ENCODE measurements at regions not wholly inside any gene's neighbourhood (a gene's known extent, or its start where the extent isn't known, plus 50 kb on each side); places are given as distances from the start of the nearest gene placed in this dataset.

DNA sequence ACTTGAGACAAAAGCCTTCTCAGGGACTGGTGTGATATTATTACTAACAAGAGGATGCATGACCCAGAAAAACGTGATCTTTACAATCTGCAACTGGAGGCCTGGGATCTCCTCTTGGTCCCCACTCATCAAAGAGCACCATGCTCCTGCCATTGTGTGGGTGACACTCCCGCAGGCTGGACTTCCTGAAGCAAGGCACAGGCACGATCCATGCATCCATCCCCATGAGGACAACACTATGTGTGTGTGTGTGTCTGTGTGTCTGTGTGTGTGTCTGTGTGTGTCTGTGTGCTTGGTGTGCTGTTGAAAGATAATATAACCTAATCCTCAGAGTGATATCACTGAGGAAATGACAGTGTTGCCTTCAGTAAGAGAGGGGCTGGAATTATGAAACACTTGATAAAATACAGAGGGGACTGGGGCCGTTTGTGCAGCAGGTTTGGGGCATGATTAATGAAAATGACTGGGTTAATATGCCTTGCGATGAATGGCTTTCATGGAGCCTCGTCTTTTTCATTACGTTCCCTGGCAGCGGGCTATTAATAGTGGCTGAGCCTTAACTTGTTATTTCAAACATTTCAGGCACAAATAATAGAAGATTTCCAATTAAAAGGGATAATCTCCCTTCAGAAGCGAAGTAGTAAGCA is 180.8 kb upstream of the TCERG1L start:
- no peak for DNase-seq

DNA sequence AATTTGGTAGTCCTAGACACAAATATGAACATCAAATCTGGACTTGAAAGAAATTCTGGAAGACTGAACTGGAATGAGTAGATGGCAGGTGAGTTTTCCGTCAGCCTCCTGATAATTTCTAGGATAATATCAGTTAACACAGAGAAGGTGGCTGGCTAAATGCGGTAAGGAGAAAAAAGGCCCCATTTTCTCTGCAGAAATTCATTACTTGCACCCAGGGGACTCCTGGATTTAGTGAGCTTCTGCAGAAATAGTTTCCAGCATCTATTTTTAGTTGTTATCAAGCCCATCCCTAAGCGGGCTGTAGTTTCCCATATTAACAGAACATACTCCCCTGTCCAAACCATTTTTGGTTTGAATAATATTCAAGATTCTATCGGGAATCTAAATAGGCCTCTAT is 181.9 kb upstream of the TCERG1L start:
- DNase-seq: no peak

DNA sequence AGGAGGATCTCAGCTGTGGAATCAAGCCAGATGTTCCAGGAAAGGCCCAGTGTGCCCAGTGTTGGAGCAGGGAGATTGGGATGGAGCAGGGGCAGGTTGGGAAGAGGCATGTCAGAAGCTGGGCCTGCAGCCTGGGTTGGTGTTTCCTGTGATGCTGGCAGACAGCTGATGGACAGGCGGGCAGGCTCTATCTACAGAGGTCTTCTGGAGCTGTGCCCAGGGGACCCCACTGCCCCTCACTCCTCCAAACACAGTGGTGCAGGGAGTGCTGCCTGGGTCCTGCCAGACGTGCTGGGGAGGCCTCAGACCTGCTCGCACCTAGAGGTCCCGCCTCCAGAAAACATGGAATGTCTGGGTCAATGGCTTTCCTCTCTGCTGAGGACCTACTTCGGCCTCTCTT is 182.9 kb upstream of the TCERG1L start:
- DNase-seq: no peak

DNA sequence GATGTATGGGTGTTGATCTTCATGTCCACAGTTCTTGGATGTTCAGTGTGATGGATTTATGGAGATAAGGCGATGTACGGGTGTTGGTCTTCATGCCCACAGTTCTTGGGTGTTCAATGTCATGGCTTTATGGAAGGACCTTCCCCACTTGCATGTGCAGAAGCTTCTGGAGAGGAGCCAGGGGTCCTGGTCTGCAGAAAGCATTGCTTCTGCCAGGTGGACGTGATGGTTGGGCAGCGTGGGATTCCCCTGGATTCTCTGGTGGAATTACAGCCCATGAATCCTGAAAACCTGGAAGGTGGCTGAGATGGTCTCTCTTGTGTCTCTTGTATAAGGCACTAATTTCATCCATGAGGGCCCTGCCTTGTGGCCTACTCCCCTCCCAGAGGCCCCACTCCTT is 183.7 kb upstream of the TCERG1L start:
- DNase-seq: no peak

DNA sequence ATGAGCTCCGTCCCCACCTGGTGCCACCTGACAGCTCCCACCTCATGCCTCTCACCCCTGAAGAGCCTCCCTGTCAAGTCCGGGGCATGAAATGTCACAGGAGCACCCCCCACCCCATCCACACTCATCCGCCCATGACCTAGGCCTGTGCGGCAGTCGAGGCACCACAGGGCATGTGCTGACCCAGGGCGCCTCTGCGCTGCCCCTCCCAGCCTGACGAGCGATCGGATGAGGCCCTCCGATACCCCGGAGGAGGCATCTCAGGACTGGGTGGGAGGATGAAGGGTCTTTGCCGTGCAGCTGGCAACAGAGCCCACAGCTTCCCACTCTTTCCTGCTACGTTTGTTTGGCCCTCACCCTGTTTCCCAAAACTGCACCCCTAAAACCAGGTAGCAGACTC is 184.4 kb upstream of the TCERG1L start:
- DNase-seq: no peak

DNA sequence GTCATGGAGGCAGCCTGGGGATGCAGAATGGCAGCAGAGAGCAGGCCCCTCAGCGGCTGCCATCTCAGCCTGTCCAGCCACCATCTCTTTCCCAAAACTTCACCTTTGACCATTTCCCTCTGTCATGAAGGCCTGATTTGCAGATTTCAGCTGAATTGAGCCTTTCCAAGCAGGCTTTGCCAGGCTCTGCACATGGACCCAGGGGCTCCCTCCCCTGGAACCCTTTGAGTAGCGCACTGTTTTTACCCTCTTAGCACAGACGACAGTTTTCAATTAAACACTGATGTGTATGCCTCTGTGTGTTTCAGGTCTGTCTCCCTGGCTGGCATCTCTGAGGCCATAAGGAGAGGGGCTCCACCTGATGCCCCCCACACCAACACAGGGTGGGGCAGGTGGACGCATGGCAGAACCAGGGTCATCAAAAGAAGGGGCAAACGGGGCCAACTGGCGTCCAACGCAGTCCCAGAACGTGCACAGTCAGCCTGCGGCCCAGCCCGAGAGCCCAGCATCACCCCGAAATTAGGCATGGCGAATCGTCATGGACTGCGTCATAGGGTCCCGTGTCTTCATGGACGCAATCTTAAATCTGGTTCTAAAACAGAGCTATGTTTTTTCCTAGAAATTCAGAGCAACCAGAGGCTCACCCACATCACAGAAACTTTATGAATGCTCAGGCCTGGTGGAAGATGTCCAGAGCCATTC is 185.0 kb upstream of the TCERG1L start:
- no peak for DNase-seq

DNA sequence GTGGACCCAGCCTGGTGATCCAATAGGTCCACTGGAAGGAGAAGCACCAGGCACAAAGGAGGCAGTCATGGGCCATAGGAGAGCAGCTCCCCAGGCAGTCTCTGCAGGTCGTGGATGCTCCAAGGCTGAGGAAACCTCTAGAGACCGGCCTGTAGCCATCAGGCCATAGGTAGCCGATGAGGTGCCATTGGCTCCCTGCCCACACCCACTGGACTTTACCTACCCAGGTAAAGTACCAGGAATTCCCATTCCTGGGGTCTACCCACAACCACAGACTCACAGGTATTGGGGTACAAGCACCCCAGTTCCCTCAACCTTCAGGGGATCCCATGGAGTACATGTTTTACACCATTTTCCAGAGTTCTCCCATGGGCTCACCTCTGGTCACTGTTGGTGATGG is 188.0 kb upstream of the TCERG1L start:
- no peak for DNase-seq

DNA sequence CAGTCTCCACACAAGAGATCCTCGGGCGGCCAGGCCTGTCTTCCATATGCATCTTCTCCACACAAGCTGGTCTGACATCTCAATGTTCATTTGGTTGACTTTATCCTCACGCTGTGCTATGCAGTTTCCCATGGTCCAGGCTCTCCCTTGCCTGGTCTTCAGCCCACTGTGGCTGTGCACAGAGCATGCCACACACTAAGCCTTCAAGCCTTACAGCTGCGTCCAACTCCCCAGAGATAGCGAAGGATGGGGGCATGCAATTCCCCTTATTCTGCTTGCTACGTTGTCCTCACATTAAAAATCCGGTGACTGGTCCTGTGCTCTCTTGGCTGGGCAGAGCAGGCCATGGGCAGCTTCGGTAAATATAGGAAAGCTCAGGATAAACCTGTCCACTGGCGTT is 188.7 kb upstream of the TCERG1L start:
- no peak for DNase-seq

DNA sequence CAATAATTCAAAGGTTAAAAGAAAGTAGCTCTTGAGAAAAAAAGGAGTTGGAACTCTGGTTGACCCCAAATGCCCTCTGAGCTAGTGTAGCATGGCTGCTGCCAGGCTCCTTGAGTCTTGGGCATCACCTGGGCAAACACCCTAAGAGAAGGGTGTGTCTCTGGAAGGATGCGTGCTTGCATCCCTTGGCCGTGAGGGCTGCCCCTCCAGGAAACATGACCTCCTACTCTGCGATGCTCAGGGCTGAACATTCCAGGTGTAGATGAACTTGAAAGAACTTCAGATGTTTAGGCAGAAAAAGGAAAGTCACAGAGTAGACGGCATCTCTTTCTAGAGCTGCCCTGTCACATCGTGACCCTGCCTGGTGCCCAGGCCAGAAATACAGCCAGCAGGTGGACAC is 189.4 kb upstream of the TCERG1L start:
- no peak for DNase-seq

DNA sequence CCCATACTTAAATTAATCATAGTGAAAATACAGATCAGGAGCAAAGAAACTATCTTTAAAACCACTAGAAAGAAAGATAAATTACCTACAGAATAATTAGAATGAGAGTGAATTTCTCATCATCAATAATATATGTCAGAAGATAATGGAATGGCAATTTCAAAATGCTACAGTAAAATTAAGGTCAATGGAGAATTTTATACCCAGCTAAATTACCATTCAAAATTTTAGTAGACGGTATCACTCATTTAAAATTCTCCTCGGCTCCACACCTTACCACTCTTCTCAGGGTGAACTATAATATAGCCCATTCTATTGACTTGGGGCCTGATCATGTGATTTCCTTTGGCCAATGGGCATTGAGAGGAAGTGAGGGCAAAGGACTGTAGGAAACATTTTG is 192.5 kb upstream of the TCERG1L start:
- DNase-seq: no peak

DNA sequence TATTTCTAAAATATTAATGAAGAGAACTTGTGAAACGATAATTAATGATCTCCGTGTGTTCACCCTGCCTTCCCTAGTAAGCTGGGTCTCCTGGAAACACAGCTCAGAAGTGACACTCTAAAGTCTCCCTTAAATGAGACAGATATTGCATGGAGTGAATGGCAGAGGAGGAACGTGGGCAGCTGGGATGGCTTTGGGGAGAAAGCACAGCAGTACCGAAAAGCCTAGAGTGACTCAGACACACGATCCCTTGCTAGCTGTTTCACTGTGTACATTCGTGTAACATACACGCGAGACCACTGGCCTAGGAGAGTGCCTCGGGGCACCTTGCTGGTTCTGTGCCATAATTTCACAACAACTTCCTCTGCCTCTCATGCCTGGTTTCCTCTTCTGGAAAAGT is 199.9 kb upstream of the TCERG1L start:
- DNase-seq: no peak

DNA sequence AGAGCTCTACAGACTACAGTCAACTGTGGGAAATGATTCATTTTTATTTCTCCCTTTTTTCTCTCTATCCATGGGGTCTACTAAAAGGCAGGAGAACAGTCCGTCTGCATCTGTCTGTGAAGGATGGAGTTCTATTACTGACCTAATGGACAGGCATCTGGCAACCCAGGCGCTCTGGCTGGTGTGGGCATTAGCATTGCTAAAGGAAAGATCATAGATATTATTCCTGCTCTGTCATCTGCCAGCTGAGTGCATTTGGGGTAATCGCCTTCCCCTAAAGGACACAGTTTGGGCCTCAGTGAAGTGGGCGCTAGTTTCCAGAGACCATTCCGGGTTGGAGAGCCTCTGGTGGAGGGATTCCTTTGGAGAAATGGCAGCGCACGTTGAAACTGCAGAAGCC is 201.3 kb upstream of the TCERG1L start:
- no peak for DNase-seq

DNA sequence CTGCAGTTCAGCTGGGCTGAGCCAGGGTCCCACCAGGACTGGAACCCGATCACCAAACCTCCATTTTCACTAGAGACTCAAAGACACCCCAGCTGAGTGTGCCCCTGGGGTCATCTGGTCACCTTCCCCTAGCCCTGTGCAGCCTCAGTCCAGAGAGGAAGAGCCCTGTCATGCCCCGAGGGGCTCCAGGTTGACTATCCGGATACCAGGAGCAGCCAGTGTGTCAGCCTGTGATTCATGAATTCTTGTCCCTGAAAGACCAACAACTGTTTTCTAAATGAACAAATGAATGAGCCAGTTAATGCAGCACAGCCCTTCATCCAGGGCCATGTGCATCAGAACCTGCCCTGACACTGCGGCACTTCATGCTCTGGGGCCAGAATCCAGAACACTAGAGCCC is 201.9 kb upstream of the TCERG1L start:
- no peak for DNase-seq

DNA sequence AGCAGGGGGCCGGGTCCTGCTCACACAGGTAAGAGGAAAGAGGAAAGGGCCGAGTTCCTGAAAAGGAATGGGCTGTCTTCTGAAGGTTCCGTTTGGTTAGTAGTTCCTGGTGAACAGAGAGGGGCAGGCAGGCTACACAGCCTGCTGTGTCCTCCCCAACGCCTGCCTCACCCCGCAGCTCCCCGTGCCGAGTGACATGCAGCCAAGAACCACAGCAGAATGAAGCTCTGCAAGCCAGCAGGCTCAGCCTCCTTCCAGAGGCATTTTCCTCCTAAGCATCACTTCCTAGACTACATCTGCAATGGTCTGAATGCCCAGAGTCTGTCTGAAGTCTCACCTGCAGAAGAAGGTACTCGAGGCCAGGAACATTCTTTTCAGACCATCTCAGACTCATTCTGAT is 202.4 kb upstream of the TCERG1L start:
- DNase-seq: no peak

DNA sequence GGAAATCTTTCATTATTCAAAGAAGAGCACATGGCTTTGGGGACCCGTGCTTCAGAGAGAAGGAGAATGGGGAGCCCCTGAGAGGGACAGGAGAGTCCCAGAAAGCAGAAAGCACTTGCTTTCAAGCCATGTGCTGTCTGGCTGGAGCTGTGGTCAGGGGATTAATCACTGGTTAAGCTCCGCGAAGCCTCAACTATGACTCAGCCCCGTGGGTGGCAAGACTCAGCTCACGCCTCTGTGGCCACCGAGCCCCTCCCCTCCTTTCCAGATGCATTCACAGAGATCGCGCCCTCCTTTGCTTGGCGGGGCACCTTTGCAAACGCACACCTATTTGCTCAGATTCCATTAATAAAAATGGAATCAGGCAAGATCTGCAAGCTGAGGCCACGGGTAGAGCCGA is 202.9 kb upstream of the TCERG1L start:
- no peak for DNase-seq

DNA sequence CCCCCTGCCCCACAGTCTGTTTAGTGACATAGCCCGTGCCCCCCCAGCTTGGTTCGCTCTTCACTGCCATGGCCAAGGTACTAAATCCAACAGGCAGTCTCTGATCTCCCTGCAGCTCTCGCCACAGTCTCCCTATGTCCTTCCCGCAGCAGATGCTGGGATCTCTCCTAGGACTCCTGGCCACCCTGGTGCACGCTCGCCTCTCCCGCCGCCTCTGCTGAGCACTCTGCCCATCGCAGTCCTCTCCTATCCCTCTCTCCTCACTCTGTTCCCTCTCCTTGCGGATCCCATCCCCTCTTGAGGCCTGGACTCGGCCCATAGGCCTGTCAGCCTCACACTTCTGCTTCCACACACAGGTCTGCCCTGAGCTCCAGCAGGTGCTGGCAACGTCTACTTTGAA is 204.8 kb upstream of the TCERG1L start:
- no peak for DNase-seq

DNA sequence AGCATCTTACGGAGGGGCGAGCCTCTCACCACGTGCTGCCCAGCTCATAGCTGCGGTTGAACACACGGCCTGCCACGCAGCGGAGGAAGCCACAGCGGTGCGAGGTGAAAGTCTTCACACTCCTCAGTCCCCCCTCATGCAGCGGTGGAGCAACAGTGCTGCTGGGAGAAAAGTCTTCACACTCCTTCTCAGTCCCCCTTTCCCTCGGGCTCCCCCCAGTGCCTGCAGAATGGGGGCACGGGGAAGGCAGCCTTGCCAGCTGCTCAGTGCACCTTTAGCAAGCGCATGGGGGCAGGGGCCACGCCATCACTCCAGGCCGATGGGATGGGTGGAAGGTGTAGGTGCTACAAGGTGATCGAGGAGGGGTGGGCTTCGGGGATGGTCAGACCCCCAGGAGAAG is 206.3 kb upstream of the TCERG1L start:
- DNase-seq: no peak

DNA sequence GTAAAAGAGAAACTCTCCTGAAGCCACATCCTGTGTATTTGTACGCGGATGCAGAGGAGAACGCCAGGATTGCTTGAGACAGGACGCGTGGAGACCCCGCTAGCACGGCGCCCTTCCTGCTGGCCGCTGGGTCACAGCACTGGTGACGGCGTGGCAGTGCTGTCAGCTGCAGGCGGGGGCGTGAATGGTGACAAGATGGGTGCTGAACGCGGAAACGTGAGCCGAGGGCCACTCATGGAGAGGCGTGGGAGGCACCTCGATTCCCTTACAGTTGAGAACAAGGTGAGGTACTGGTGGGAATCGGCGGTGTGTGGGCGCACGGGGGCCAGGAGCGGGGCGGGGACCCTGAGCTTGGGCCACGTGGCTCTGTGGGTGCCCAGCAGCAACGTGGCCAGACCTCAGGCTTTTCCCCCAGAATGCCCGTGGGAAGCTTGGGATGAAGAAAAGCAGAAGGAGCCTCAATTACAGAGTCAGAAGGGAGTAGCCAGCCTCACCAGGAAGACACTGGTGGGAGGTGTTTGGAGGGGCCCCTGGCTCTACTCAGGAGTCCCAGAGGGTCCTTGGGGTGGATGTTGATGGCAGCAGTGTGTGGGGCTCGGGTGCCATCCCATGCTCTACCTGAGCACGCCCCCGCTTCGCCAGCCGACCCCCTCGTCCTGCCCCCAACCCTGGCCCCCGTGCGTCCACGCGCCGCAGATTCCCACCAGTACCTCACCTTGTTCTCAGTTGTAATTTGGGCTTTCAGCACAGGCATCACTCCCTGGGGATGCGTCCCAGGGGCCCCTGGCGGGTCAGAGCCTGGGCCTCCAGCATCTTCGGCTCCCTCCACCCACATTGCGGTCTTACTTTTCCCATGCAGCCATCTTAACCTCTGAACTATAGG is 208.4 kb upstream of the TCERG1L start:
- no peak for DNase-seq

DNA sequence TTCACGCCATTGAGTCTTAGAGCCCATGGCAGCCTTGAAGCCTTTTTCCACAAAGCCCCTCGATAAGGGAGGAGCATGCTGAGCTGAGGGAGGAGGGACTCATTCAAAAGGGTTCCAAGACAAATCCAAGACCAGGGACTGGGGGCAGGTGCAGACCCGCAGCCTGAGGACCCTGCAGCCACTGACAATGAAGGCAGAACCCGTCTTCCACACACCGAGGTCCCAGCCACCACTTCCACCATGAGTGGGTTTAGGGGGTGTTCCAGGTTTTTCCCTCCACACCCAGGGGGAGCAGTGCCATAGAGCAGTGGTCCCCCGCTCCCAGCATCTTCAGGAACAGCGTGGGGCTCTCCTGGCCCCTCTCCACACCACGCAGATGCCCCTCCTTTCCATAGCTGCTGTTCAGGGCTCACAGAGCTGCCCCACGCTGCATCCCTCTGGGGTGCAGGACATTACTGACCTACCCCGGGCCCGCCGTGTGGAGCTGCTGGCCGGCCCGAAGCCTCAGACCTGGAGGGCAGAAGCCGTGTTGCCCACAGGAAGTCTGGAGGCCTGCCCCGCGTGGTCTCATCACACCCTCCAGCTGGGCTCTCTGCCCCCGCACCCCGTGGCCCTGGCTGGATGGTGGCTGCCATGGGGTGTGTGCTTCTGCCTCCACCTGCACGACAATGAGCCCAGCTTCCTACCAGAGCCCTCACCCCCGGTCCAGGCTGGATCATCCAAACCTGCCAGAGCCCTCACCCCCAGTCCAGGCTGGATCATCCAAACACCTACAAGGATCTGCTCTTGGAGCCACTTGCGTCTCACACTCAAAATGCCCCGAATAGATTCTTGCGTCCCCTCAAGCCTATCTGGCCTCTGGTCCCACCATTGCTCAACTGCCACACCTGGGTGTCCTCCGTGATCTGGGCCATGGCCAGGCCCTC is 220.0 kb upstream of the TCERG1L start:
- no peak for DNase-seq

DNA sequence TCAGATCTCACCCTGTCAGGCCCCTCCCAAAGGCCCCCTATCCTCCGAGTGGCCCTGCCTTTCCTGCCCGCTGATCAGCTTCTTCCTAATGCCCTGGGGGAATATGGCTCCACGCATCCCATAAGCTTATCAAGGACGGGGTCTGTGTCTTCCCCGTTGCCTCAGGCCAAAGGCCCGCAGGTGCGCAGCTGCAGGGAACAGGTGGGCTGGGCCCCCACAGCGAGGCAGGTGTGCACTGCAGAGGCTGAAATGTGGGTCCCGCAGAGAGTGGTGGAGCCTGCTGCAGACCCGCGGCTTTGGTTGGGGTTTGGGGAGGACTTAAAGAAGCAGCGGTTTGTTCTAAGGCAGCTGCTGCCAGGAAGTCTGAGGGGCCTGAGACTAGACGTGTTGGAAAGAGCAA is 220.8 kb upstream of the TCERG1L start:
- DNase-seq: no peak

DNA sequence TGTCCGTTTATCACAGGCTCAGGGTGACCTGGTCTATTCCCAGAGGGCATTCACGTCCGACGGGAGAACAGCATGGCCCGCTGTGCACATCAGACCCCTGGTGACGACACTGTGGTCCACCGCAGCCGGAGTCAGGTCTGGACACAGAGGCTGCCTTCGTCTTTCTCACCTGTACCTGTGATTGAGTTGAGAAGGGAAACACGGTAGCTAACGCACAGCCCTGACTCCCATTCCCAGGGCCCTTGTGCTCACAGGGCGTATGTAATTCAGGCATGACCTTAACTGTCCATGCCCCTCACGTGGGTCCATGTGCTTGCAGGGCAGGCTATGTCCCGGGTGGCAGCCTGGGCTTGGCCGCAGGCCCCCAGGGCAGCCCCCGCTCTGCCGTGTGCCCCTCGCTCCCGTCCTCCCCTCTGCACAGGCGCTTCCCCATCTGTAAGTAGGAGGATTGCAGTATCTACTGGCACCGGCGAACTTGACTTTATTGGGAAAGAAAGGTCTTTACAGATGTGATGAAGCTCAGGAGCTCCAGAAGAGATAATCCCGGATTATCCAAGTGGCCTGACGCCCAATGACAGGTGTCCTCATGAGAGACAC is 221.3 kb upstream of the TCERG1L start:
- DNase-seq: peak; percentile 51

DNA sequence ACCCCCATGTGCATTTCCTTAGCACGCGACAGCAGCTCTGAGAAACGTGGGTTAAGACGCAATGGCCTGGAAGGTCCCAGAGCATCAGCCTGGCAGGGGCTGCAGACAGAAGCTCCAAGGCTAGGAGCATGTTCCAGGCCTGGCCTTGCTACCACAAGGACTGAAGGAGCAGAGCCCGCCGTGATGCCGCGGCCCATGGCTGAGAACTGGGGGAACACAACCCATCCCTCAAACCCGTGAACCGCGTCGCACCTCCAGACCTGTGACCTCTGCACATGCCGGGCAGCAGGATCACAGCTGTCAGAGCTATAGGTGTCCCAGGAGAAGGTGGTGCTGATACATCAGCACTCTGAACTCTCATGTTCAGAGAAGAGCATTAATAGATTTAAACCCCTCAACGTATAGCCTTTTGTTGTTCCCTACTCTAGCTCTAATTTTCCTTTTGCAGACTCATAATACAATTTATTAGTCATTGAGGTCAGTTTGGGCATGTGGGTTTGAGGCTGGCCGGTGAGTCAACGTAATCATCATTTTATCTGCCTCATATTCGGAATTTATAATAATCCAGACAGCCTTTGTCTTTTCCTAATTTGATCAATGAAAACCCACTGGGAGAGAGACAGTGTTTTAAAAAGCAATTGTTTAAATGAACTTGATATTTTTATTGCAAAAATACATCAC is 222.5 kb upstream of the TCERG1L start:
- no peak for DNase-seq

All from NCI-H82 (cell line).